OCI-M1 (cell line): ENCODE measurements at regions not wholly inside any gene's neighbourhood (a gene's known extent, or its start where the extent isn't known, plus 50 kb on each side); places are given as distances from the start of the nearest gene placed in this dataset.
"Not testable (repeated sequence)": the region's sequence is repeated elsewhere in the genome, so short reads cannot be mapped to it uniquely, and the experiment has no call there.

Experiments used
- DNase-seq: peaks from one replicate; lab custom pipeline; 2025; lab: John Stamatoyannopoulos, UW

DNA sequence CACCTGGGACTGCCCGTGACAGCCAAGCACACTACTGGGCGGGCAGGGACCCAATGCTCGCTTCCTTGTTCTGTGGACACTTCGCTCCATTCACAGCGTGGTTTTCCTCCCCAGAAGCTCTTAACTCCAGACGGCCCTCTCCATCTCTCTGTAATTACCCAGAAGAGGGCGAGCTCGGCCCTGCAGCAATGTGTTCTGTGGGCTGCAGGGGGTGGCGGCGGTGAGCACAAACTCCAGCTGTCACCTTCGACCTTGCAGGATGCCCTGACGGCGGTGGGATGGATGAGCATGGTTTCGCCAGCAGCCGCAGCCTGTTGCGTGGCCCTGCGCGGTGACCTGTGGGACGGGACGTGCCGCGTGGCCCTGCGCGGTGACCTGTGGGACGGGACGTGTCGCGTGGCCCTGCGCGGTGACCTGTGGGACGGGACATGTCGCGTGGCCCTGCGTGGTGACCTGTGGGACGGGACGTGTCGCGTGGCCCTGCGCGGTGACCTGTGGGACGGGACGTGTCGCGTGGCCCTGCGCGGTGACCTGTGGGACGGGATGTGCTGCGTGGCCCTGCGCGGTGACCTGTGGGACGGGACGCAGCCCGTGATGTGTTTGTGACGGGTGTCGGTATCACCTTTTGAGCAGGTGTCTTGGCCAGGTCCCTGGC, 1204.7 kb downstream of the BRD1 start:
- DNase-seq, result no peak

DNA sequence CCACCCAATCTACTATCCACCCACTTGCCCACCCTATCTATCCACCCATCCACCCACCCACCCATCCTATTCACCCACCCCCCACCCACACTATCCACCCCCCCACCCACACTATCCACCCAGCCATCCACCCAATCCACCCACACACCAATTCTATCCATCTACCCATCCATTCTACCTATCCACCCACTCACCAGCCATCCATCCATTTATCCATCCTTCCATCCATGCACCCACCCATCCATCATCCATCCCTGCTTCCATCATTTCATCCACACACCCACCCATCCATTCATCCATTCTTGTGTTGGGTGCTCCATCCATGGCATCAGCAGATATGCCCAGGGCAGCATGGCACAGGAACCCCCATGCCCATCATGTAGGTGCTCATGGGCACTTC, 1206.6 kb downstream of the BRD1 start:
- DNase-seq, result no peak

DNA sequence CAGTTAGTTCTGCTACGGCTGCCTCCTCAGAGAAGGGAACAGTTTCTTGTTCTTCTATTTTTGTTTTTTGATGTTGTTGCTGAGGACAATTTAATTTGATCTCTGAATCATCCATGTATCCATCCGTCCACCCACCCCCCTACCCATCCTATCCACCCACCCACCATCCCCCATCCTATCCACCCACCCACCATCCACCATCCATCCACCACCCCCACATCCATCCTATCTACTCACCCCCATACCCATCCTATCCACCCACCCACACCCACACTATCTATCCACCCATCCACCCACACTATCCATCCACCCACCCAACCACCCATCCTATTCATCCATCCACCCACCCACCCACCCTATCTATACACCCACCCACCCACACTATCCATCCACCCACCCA, 1207.2 kb downstream of the BRD1 start:
- not testable (repeated sequence) for DNase-seq

DNA sequence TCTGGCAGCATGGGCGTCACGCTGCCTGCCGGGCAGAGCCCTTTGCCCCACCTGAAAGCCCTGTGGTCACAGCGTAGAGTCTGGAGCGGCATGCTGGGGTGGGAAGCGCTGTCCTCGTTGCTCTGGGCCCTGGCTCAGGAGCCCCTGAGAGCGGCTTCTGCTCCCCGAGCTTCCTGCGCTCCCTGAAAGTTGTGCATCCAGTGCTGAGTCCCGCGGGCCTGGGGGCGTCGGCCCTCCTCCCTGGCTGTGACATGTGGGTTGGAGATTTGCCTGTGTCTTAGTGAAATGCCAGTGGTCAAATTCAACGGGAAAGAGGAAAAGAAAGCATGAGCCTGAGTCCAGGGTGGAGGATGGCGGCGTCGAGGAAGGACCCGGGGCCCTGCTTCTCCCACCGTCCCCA, 1208.0 kb downstream of the BRD1 start:
- no peak for DNase-seq

DNA sequence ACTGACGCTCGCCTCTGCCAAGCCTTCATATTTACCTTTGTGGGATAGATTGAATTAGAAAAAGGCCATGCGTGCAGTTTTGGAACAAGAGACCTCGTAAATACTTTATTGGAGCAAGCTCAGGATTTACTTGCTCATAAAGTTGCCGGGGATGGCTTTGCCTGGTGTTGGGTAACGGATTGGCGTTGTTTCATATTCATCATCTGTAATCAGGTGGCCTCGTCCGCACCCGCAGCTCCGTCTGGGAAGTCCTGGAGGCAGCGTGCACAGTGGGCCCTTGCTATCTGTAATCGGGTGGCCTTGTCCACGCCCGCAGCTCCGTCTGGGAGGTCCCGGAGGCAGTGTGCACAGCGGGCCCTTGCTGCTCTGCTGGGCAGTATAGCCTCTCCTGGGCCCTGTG, 1209.3 kb downstream of the BRD1 start:
- DNase-seq, result no peak

DNA sequence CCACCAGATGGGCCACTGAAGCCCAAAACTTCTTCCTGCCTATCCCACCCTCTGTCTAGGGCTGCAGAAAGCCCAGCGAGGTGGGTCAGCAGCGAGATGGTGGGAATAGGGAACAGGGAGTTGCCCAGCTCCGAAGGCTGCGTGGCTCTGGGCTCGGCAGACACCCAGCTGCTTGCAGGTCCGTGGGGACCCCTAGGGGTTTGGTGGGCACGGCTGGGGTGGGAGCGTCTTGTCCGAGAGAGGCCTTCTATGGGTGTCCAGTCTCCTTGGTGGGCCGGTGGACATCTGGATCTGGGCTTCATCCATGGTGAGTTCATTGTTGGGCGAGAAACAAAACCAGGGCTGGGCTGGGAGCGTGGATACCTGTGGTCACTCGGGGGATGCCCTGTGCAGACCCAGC, 1211.0 kb downstream of the BRD1 start:
- no peak for DNase-seq

DNA sequence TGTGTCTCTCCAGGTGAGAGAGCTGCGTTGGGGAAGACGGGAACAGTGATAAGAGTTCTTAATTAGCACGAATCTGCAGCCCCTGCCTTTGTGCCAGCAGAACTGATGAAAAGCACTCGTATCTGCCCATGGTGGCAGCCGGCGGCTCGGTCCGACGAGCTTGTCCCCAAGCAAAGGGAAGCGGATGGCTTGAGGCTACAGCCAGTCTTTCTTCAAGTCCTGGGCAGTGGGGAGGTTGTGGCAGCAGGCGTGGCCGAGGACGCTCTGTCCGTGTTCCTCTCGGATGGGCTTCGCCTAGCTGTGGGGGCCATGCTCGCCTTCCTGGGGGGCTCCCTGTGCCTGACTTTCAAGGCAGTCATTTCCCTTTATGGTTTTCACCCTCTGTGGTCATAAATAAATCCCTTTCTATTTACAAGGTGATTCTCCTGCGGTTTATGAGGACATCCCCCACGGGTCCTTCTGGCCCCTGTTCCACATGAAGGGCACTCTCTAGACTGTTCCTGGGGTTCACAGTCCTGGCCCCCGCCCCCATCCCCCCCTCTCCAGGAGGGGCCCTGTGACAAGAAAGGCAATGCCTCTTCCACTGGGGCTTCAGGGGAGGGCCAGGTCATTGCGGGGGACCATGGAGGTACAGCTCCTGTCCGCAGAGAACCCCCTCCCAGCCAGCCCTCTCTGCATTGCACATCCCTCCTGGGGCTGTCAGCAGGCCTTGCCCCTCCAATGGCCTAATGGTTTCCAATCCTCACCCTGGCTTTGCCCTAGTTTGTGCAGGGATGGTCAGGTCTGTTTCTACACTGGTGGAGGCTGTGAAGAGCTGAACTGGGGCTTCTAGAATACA, 1212.3 kb downstream of the BRD1 start:
- DNase-seq, result no peak

DNA sequence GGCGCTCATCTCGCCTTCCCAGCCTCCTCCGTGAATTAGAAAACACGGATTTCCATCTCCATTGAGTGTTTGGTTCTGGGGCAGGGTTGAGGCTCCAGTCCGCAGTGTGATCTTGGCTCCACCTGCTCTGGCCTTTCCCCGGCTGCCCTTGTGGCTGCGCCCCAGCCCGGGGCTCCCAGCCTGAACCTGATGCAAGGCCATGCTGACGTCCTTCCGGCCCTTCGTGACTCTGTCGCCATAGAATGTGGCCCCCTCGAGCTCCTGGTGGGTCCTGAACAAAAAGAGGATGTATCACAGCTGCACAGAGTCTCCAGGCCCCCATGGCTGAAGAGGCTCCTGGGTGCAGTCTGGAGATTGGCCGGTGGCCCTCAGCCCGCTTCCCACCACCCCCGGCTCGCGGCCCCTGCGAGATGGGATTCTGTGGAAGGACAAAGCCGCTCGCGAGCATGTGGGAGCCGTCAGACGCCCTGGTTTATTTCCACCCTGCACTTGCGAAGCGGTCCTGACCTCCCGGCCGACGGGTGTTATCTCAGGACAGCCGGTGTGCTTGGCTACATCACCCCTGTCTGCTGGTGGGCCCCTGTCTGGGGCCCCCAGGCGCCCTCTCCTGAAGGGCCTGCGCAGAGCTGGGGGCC, 1214.0 kb downstream of the BRD1 start:
- no peak for DNase-seq

DNA sequence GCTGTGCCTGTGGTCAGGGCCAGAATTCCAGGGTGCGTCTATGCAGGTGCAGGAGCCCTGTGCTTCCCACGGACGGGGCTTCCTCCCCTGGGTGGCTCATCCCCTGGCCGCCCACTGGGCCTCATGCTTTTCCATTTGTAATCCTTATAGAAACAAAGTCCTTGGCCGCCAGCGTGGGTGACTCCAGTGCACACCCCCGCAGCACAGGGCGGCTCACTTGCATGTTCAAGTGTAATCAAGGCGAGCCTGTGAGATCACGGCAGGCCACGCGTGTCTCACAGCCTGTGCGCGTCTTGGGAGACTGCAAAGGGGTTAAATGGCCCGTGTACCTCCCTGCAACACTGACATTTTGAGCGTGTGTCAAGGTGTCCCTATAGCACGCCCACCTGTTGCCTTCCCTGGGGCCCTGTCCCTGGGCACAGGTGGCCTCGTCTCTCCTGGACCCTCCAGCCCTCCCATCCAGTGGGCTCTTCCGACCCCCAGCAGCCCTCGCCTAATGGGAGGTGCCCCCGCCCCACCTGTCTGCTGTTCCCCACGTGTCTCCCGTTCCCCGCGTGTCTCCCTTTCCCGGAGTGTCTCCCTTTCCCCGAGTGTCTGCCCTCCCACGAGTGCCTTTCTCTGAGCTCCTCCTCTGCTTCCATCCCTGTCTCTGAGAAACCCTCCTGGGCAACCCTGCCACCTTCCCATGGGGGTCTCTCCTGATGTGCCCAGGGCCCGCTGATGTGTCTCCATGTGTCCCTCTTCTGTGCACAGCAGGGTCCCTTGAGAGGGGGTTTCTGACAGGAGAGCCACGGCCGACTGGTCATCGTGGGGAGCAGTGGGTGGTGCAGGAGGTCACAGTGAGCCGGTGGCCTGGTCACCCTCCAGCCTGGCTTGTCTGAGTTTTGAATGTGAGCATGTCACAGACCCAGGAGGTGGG, 1215.3 kb downstream of the BRD1 start:
- no peak for DNase-seq

DNA sequence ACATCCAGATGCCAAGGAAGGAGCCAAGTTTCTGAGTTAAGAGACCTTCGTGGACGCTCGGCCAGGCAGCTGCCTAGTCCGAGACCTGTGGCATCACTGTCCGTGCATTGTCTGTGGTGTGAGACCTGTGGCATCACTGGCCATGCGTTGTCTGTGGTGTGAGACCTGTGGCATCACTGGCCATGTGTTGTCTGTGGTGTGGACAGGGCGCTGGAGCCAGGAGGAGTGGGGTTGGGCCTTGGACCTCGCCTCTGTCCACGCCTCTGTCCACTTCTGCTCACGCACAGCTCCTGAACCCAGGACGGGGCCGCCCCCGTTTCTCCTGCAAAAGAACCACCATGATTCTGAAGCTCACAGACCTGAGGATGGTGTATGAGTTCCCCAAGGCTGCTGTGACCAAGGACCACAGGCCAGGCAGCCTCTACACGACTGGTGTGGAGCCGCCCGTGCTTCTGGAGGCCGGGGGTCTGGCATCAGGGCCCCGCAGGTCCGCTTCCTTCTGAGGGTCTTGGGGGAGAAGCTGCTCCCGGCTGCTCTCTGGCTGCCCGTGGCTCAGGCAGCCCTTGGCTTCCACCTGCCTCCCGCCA, 1218.3 kb downstream of the BRD1 start:
- DNase-seq, result no peak

DNA sequence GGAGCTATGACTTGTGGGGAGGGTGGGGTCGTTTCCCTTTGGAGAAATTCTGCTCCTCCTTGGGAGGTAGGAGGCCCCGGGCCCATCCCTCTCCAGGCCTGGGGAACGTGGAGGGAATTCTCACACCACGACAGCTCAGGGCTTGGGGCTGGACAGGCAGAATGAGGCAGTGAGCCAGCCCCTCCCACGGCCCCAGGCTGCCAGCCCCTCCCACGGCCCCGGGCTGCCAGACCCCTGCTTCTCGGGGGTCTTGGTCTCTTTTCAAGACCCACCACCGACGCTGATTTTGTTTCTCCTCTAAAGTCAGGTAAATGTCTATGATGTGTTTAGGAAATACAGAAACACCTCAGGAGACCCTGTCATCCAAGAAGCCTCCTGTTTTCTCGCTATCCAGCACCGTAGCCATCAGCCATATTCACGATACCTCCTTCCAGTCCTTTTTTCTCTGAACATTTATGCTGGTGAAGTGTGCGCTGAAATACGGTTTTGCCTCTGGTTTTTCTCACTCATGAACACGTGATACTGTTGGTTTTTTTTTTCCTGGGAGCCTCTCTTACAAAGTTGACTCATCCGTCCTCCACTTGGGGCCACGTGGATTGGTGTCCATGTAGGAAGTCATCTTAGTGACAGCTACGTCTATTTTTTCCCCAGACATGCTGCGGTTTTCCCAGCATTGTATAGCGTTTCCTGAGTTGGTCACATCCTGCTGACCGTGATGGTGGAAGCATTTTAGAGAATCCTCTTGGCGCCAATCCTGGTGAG, 1219.6 kb downstream of the BRD1 start:
- DNase-seq, result no peak

DNA sequence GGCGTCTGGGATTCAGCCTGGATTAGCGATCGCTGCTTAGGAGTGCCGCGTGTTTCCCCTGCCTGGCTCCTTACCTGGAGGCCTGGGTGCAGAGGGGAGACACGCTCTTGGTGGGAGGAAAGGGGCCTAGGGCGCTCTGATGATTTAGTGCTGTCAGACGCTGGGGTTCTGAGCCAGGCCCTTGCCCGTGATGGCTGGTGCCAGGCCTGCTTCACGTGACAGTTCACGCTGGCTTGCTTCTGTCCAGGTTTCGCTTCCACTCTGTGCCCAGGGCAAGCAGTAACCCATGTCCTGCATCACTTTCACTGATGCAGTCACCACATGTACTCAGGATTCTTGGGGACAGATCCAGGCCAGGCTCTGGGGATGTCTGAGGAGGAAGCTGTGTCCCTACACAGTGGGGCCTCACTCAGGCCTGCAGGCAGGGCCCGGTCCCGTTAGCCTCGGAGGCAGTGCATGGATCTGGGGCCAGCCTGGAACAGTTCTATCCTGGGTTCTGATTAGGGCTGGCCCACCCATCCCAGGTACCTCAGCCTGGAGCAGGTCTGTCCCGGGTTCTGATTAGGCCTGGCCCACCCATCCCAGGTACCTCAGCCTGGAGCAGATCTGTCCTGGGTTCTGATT, 1220.9 kb downstream of the BRD1 start:
- no peak for DNase-seq

DNA sequence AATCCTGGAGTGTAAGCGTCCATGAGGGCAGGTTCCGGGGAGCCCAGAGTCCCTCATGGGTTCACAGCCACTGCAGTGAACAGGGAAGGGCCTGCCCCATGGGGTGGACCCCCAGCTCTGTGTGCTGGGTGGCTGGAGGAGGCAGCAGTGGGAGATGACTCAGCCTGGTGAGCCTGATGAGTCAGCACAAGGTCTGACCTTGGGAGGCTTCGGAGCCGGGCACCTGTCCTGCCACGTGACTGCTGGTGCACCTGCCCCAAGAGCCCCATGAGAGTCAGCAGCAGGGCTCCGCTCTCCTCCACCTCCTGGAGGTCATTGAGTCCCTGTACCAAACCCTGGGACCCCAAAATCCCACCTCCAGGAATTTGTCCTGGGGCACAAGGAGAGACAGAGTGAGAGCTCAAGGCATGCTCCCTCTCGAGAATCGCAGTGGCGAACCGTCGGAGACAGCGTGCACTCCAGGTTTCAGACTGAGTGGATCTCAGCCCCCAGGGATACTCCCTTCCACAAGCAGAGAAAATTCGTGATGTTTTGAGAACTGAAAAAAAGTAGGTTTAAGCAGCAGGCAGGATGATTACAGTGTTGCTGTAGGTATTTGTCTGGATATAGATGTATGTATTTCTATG, 1221.7 kb downstream of the BRD1 start:
- no peak for DNase-seq

DNA sequence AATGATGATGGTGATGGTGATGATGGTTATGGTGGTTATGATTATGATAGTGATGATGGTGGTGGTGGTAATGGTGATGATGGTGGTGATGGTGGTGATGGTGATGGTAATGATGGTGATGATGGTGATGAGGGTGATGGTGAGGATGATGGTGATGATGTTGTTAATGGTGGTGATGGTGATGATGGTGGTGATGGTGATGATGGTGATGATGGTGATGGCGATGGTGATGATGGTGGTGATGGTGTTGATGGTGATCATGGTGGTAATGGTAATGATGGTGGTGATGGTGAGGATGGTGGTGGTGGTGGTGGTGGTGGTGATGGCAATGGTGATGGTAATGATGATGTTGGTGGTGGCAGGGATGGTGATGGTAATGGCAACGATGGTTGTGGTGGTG, 1222.5 kb downstream of the BRD1 start:
- no peak for DNase-seq

DNA sequence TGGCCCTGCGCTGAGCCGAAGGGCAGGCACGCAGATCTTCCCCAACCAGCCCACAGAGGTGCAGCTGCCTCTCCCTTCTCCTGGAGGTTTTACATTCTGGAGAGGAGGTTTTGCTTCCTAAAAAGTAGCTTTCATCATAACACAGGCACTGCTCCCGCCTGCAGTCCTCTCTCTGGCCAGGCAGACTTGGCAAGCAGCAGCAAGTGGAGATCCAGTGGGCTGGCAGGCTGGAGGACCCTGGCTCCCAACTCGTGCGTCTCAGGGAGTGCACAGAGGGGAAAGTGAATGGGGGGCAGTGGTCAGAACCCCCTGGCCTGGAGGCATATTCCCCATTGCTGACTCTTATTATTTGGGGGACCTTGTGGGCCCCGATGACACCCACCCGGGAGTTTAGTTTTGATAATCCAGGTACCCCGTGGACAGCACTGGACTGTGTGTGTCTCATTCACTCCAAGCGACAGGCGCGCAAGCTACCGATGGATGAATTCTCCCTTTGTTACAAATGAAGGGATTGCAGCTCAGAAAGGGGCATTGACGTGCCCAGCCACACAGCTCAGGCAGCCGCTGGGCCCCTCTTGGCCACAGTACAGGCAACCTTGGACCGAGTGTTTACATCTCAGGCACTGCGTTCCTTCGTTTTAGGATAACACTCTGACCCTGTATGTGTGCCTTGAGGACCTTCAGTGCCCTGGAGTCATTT, 1223.9 kb downstream of the BRD1 start:
- no peak for DNase-seq

DNA sequence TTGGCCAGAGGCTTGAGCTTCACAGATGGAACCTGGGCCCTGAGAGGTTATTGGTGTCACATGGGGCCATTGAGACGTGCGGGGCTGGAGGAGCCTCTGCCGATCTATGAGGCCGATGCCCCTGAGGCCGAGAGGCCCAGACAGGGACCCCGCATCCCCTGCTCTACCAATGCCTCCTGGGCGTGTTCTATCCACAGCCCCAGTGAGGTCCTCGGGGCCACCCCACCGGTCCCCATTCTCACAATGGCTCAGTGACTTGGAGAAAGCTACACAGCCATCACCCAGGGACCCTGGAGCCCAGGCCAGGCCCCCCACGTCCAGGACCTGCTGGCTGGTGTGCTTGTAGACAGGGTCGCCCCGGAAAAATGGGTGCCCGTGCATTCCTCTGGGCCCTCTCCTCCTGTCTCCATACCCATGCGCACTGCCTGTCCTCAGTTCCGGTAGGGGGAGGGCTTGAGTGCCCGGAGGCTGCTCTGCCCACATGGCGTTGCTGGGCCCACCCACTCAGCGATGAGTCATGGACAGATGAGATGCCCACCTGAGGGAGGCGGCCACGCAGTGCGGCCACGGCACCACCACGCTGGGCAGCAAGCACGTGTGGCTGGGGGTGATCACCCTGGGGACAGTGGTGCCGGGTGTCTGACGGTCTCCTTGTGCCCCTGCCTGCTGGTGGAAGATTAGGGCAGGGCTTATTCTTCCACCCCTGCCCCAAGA, 1224.7 kb downstream of the BRD1 start:
- DNase-seq, result no peak

DNA sequence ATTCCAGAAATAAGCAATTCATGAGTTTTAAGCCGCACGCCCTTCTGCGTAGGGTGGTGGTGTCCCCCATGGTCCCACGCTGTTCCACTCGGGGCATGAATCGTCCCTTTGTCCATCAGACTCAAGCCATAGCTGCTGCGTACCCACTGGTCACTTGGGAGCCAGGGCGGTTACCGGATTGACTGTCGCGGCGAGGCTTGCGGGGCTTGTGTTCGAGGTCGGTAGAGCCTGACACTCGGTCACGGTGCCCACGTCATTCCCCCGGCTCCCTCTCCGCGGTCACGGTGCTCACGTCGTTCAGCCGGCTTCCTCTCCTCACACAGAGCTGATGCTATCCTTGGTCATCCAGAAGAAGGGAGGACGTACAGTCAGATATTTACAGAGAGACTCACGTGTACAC, 1227.0 kb downstream of the BRD1 start:
- DNase-seq, result no peak

DNA sequence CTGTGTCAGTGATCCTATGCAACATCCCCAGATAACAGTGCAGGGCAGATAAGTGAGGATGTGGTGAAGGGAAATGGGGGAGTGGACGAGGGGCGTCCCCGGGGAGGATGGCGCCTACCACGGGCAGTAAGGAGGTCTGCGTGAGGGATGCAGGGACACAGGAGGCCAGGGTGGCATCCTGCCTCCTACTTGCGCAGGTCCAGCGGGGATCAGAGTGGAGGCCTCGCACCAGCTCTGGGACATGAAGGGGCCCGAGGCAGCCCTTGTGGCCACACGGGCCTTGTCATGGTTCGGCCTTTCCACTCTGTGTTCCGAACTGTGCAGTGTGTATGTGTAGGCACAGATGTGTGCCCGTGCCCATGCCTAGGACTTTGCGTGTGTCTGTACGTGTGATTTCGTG, 1227.5 kb downstream of the BRD1 start:
- DNase-seq, result no peak

DNA sequence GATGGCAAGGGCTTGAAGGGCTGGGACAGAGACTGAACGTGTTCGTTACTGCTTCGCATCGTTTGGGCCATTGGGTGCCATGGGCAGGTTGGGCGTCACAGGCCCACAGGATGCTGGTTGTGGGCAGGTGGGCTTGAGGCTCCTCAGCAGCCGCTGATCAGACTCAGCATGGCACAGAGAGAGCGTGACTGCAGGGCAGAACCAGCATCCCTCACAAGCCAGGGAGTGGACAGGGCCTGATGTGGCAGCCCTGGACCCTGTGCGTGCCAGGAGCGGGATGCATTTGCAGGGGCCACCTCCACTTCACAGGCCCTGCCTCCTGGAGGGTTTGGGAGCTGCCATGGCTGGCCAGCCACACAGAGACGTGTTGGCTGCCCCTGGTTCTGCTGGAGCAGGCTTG, 1228.3 kb downstream of the BRD1 start:
- DNase-seq, result no peak
